Subcutaneous abdominal adipose tissue (tissue), 5 donors: ENCODE measurements at regions not wholly inside any gene's neighbourhood (a gene's known extent, or its start where the extent isn't known, plus 50 kb on each side); places are given as distances from the start of the nearest gene placed in this dataset.

Experiments
- H3K27ac ChIP-seq: one replicate; pipeline ENCODE4 v1.7.0; 2013; ENCODE audit warnings: low read depth, mild to moderate bottlenecking, inconsistent platforms, low read length, moderate library complexity
- H3K27me3 ChIP-seq, 5 donors: one replicate each; pipeline ENCODE4 v1.7.0; 2013; ENCODE audit warnings: low read length in 5 of 5, inconsistent platforms in 1 of 5; ENCODE audit not compliant: control insufficient read depth in 5 of 5, insufficient read depth in 4 of 5
- H3K36me3 ChIP-seq, 5 donors: one replicate each; pipeline ENCODE4 v1.7.0; 2013; ENCODE audit warnings: low read length in 5 of 5; ENCODE audit not compliant: control insufficient read depth in 5 of 5, insufficient read depth in 5 of 5
- H3K4me1 ChIP-seq, 5 donors: one replicate each; pipeline ENCODE4 v1.7.0; 2013; ENCODE audit warnings: low read length in 5 of 5, mild to moderate bottlenecking in 3 of 5, moderate library complexity in 1 of 5; ENCODE audit not compliant: control insufficient read depth in 5 of 5, insufficient read depth in 5 of 5
- H3K4me3 ChIP-seq, 5 donors: one replicate each; pipeline ENCODE4 v1.7.0; 2013; ENCODE audit warnings: low read length in 5 of 5, low read depth in 1 of 5
- H3K9ac ChIP-seq, 5 donors: one replicate each; pipeline ENCODE4 v1.7.0; 2013; ENCODE audit warnings: low read length in 5 of 5, mild to moderate bottlenecking in 4 of 5, moderate library complexity in 3 of 5
- H3K9me3 ChIP-seq, 5 donors: one replicate each; pipeline ENCODE4 v1.7.0; 2013; ENCODE audit warnings: low read length in 5 of 5; ENCODE audit not compliant: control insufficient read depth in 5 of 5
- donor health status: healthy.
- donor health status: healthy.
- donor health status: healthy.
- donor health status: healthy.
- donor health status: healthy.

DNA sequence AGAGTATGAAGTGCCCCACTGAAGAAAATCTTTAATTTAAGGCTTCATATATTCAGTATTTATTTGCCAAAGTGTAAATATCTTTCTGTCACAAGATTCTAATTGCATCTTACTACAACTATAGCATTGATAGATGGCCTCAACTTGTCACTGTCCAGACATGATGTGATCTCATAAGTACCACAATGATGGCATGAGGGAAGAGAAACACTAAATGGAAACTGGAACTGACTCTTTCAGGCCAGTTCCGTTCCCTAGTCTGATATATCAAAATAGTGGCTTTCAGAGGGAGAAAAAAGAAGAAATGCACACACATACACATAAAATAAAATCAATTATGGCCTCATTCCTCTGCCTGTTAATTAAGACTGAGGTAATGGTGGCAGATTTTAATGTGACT, 615.7 kb downstream of the TBL1XR1 start:
- Histone ChIP-seq H3K4me3 (no peak overlapping the region), H3K9ac (no peak overlapping the region), H3K27me3 (no peaks in the 10 kb centered on the region), H3K4me1 (peaks cover 0 to 2% (median 0%) of the 10 kb centered on the region in 5 donors), H3K9me3 (peaks cover 0 to 4% (median 0%) of the 10 kb centered on the region in 5 donors), H3K36me3 (no peaks in the 10 kb centered on the region), H3K27ac (no peak overlapping the region)

DNA sequence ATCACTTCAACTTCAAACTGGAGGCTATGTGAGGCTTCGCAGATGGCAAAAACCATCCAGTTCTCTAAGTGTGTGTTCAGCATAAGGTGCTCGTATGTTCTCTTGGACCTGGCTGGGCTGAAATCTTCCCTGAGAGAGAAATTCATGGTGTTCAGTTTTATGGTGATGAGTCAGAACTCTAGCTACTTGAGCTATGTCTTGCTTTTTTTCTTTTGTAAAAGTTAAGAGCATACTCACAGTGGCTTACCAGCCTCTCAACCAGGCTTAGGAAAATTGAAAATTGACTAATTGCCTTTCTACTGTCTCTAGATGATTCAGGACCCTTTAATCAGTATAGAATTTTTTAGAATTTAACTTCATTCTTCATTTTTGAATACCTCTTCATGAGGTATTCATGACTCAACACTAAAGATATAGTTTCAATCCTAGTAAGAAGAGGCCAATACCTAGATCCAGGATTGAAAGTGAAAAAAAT, 617.5 kb downstream of the TBL1XR1 start:
- no peak overlapping the region for H3K27ac ChIP-seq
- H3K4me1 ChIP-seq: no peaks in the 10 kb centered on the region
- H3K9ac ChIP-seq: no peak overlapping the region
- no peaks in the 10 kb centered on the region for H3K27me3 ChIP-seq
- peaks cover 0 to 4% (median 0%) of the 10 kb centered on the region in 5 donors for H3K9me3 ChIP-seq
- no peak overlapping the region for H3K4me3 ChIP-seq
- no peaks in the 10 kb centered on the region for H3K36me3 ChIP-seq

DNA sequence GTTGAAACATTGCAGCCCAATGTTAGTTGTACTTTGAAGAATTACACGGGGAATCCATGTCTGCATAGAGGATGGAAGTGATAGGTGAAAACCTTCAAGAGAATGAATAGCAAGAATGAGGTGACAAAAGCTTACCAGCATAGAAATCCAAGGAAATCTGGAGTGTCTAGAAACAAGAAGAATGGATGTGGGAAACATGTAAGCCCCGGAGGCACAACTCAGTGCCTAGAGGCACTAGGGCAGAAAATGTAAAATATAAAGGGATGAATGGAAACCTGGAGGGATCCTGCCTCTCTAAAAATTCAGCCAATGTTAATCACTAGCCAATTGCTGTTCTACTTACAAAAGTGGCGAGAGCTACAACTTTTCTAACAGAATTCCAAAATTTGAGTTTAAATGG, 619.0 kb downstream of the TBL1XR1 start:
- Histone ChIP-seq H3K9me3 (peaks cover 0 to 3% (median 0%) of the 10 kb centered on the region in 5 donors), H3K27ac (no peak overlapping the region), H3K27me3 (no peaks in the 10 kb centered on the region), H3K4me3 (no peak overlapping the region), H3K9ac (no peak overlapping the region), H3K4me1 (no peaks in the 10 kb centered on the region), H3K36me3 (no peaks in the 10 kb centered on the region)

DNA sequence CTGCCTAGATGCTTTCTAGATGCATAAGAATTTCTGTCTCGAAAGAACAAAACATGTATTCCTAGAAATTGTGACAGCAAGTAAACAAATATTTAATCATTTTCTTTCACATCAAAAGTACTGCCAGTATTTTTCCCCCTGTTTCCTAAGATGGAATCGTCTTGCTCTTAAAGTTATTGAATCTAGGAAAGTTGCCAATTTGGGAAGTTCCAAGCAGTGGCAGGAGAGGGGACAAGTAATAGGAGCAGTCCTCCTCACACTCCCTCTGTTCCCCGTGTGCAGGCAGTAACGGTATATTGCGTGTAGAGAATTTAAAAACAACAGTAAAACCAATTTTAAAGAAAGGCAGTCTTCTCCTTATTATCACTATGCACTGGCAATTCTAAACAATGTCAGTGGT, 619.8 kb downstream of the TBL1XR1 start:
- Histone ChIP-seq H3K36me3 (no peaks in the 10 kb centered on the region), H3K9me3 (peaks cover 0 to 3% (median 0%) of the 10 kb centered on the region in 5 donors), H3K27me3 (no peaks in the 10 kb centered on the region), H3K4me3 (no peak overlapping the region), H3K27ac (no peak overlapping the region), H3K4me1 (no peaks in the 10 kb centered on the region), H3K9ac (no peak overlapping the region)

DNA sequence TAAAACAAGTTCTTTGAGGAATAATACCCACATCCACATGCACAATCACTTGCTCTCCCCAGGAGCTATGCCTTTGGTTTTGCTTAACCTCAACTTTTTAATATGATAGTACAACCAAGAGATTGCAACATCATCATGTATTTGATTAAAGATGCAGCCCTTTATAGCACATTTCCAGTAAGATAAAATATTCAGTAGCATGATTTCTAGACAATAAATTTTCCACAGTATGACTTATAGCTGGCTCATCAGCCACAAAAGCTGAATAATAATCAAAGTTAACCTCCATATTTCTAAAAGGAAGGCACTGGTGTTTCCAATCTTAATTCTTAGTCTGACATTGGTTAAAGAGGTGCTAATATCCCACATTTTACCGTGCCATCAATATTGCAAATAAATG, 622.5 kb downstream of the TBL1XR1 start:
- no peak overlapping the region for H3K4me3 ChIP-seq

DNA sequence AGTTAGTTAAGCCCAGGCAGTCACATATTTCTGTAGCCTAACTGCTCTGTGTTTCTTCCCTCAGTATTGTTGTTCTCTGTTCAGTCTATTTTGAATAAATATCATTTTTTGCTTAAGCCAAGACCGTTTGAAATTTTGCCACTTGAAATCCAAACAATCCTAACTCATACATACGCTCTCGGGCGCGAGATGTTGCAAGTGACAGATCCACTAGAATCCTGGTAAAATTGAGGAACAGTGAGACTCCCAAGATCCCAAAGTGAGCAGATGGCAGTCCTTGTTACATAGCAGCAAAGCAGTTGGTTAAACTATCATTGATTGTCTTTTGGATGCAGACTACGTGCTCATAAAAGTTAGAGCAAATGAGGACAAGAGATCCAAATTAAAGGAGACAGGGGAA, 625.4 kb downstream of the TBL1XR1 start:
- Histone ChIP-seq H3K4me3 (no peak overlapping the region), H3K27ac (no peak overlapping the region), H3K9me3 (no peaks in the 10 kb centered on the region), H3K9ac (no peak overlapping the region), H3K4me1 (no peaks in the 10 kb centered on the region), H3K36me3 (no peaks in the 10 kb centered on the region), H3K27me3 (no peaks in the 10 kb centered on the region)

More for the DNA sequence above, 622.5 kb downstream of the TBL1XR1 start:
- Histone ChIP-seq H3K36me3 (no peaks in the 10 kb centered on the region), H3K9ac (no peak overlapping the region), H3K9me3 (no peaks in the 10 kb centered on the region), H3K27ac (no peak overlapping the region), H3K4me1 (no peaks in the 10 kb centered on the region), H3K27me3 (no peaks in the 10 kb centered on the region)

DNA sequence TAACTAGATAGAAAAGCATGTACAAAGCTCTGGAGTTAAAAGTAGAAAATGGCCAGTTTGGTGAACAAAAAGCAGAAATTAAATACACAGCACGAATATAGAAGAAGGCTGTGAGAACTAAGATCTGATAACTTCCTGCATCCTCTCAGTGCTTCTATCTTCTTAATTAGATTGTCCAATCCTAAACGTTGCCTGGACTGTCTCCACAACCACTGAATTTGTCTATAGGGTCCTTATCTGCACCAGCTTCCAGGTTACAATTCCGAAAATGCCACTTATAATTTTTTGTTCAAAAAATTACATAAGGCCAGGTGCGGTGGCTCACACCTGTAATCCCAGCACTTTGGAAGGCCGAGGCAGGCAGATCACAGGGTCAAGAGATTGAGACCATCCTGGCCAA, 626.3 kb downstream of the TBL1XR1 start:
- H3K9me3 ChIP-seq: no peaks in the 10 kb centered on the region
- no peaks in the 10 kb centered on the region for H3K27me3 ChIP-seq
- no peak overlapping the region for H3K9ac ChIP-seq
- no peak overlapping the region for H3K27ac ChIP-seq
- H3K4me3 ChIP-seq: no peak overlapping the region
- no peaks in the 10 kb centered on the region for H3K36me3 ChIP-seq
- no peaks in the 10 kb centered on the region for H3K4me1 ChIP-seq

DNA sequence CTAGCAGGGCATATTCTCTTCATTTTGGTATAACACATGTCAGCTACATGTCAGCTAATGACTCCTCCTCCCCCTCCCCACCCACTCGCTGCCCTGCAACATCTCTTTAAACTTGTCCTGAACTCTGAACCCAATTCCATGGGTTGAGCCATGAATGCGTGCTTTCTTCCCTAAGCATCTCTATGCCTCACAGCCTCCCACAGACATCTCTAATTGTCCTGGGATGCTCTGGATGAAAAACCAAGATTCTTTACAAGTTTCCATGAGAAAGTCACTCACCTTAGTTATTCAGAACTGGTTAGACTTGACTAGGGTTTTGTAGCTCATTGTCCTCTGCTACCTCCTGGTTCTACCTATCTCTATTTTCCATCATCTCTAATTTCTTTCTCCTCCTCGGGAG, 629.1 kb downstream of the TBL1XR1 start:
- Histone ChIP-seq H3K9me3 (no peaks in the 10 kb centered on the region), H3K27me3 (no peaks in the 10 kb centered on the region), H3K36me3 (no peaks in the 10 kb centered on the region), H3K27ac (no peak overlapping the region), H3K9ac (no peak overlapping the region), H3K4me3 (no peak overlapping the region), H3K4me1 (no peaks in the 10 kb centered on the region)

DNA sequence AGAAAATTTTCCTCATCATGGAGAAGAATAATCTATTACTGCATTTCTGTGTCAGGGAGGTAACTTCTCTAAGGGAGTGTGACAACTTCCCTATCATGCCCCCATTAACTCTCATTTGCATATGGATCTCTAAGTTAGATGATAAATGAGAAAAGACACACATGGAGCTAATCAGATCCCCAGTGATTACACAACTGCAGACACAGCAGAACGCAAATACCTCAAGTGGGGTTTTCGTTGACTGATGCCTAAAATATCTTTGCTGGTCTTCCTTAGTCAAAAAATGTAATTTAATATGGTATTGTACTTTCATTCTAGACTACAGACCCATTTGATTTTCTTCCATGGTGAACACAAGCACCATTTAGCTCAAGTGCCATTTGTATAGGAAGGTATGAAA, 630.5 kb downstream of the TBL1XR1 start:
- Histone ChIP-seq H3K4me3 (no peak overlapping the region), H3K27ac (no peak overlapping the region), H3K4me1 (no peaks in the 10 kb centered on the region), H3K36me3 (no peaks in the 10 kb centered on the region), H3K9me3 (no peaks in the 10 kb centered on the region), H3K27me3 (no peaks in the 10 kb centered on the region), H3K9ac (no peak overlapping the region)

DNA sequence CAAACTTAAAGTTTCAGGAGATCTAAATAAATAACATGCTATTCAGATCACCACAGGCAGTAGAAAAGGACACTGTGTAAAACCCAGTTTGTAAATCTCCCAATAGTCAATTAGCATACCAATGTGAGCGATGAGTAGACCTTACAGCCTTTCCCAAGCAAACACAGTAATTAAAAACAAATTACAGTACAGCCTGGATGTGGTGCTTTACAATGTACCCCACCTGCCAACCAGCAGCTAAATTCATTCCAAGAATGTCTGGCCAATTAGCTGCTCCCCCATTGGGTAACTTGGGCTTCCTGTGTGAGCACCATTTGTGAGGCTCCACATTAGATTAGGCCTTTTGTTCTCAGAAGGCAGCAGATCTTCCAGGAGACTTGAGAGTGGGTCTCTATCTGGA, 635.0 kb downstream of the TBL1XR1 start:
- Histone ChIP-seq H3K4me1 (no peaks in the 10 kb centered on the region), H3K27ac (no peak overlapping the region), H3K9me3 (no peaks in the 10 kb centered on the region), H3K9ac (no peak overlapping the region), H3K4me3 (no peak overlapping the region), H3K36me3 (no peaks in the 10 kb centered on the region), H3K27me3 (no peaks in the 10 kb centered on the region)

DNA sequence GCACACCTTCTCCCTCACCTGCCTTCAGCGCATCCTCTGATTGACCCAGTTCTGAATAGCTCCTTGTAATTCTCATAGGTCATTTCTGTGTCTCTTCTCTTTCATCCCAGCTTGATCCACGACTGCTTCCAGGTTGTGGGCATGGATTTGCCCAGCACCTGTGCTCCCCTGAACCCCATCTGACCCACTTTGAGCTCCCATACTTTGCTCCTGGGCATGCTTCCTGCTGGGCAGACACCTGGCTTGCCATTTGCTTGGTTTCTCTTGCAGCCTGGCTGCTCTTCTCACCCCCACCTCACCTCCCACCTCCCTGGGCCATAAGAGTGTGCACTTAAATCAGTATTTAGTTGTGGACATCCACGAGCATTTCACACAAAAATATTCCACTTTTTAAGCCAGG, 635.5 kb downstream of the TBL1XR1 start:
- Histone ChIP-seq H3K9ac (no peak overlapping the region), H3K4me1 (no peaks in the 10 kb centered on the region), H3K27me3 (no peaks in the 10 kb centered on the region), H3K4me3 (no peak overlapping the region), H3K9me3 (no peaks in the 10 kb centered on the region), H3K36me3 (no peaks in the 10 kb centered on the region), H3K27ac (no peak overlapping the region)
